ENCODE measurements at regions not wholly inside any gene's neighbourhood (a gene's known extent, or its start where the extent isn't known, plus 50 kb on each side); places are given as distances from the start of the nearest gene placed in this dataset.
"Not testable (repeated sequence)": the region's sequence is repeated elsewhere in the genome, so short reads cannot be mapped to it uniquely, and the experiment has no call there.

- H3K36me3 Mint-ChIP-seq (ENCODE audit: low read depth, unreplicated experiment), result peaks cover 2% of the 10 kb centered on the region
- peaks cover 11% of the 10 kb centered on the region for H3K9me3 Mint-ChIP-seq (ENCODE audit: unreplicated experiment)
- no peak overlapping the region for H3K4me2 ChIP-seq (ENCODE audit: low read length)
- peaks cover 13% of the 10 kb centered on the region for H3K9me3 ChIP-seq (ENCODE audit: insufficient read depth, low read depth, low read length)
- no peaks in the 10 kb centered on the region for H4K20me1 ChIP-seq (ENCODE audit: insufficient read depth, low read length)
- no peaks in the 10 kb centered on the region for H3K27me3 ChIP-seq (ENCODE audit: insufficient read depth, low read length)
- no peak overlapping the region for H2AFZ ChIP-seq (ENCODE audit: low read depth, low read length)
- H3K27ac Mint-ChIP-seq (ENCODE audit: unreplicated experiment), result no peak overlapping the region
- DNase-seq (ENCODE audit: low read depth), result no peak
- no peaks in the 10 kb centered on the region for H3K27me3 Mint-ChIP-seq (ENCODE audit: low read depth, unreplicated experiment)
- no peak overlapping the region for H3K4me3 ChIP-seq (ENCODE audit: insufficient read depth, low read depth, low read length)
- no peaks in the 10 kb centered on the region for H3K4me1 ChIP-seq (ENCODE audit: insufficient read depth, low read length)
- H3K4me1 Mint-ChIP-seq (ENCODE audit: low read depth, unreplicated experiment), result peaks cover 8% of the 10 kb centered on the region
- no peaks in the 10 kb centered on the region for H3K79me2 ChIP-seq (ENCODE audit: insufficient read depth, low read length)
- no peak overlapping the region for H3K9ac ChIP-seq (ENCODE audit: low read length)
- no peak for FAIRE-seq
- TF ChIP-seq, protein P1, sequence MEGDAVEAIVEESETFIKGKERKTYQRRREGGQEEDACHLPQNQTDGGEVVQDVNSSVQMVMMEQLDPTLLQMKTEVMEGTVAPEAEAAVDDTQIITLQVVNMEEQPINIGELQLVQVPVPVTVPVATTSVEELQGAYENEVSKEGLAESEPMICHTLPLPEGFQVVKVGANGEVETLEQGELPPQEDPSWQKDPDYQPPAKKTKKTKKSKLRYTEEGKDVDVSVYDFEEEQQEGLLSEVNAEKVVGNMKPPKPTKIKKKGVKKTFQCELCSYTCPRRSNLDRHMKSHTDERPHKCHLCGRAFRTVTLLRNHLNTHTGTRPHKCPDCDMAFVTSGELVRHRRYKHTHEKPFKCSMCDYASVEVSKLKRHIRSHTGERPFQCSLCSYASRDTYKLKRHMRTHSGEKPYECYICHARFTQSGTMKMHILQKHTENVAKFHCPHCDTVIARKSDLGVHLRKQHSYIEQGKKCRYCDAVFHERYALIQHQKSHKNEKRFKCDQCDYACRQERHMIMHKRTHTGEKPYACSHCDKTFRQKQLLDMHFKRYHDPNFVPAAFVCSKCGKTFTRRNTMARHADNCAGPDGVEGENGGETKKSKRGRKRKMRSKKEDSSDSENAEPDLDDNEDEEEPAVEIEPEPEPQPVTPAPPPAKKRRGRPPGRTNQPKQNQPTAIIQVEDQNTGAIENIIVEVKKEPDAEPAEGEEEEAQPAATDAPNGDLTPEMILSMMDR (IDR thresholded peaks at IDR 0.05; ENCODE audit: insufficient read depth, low read depth, low read length), result no peak
- TF ChIP-seq EZH2 (IDR thresholded peaks at IDR 0.05; ENCODE audit: insufficient read depth, low read length), result no peak
- no peak overlapping the region for H3K27ac ChIP-seq (ENCODE audit: low read depth, low read length)
- H3K36me3 ChIP-seq (ENCODE audit: insufficient read depth, low read length), result no peaks in the 10 kb centered on the region
- H3K4me3 Mint-ChIP-seq (ENCODE audit: unreplicated experiment), result no peak overlapping the region
Measured at GRCh38 chr5:17336054-17336453, 118.6 kb downstream of the BASP1 start.

DNA sequence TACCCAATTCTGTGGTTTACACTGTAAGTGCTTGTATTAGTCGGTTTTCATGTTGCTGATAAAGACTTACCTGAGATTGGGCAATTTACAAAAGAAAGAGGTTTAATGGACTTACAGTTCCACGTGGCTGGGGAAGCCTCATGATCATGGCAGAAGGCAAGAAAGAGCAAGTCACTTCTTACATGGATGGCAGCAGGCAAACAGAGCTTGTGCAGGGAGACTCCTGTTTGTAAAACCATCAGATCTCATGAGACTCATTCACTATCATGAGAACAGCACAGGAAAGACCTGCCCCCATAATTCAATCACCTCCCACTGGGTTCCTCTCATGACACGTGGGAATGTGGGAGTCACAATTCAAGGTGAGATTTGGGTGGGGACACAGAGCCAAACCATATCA, 119.3 kb downstream of the BASP1 start:
- H3K4me3 Mint-ChIP-seq (ENCODE audit: unreplicated experiment); H3K27ac ChIP-seq (ENCODE audit: low read depth, low read length); H3K4me1 ChIP-seq (ENCODE audit: insufficient read depth, low read length); H3K27ac Mint-ChIP-seq (ENCODE audit: unreplicated experiment); H2AFZ ChIP-seq (ENCODE audit: low read depth, low read length); DNase-seq (ENCODE audit: low read depth); H3K9ac ChIP-seq (ENCODE audit: low read length); FAIRE-seq; H3K27me3 ChIP-seq (ENCODE audit: insufficient read depth, low read length); H4K20me1 ChIP-seq (ENCODE audit: insufficient read depth, low read length); H3K4me2 ChIP-seq (ENCODE audit: low read length); H3K27me3 Mint-ChIP-seq (ENCODE audit: low read depth, unreplicated experiment); H3K4me1 Mint-ChIP-seq (ENCODE audit: low read depth, unreplicated experiment); H3K4me3 ChIP-seq (ENCODE audit: insufficient read depth, low read depth, low read length); H3K36me3 Mint-ChIP-seq (ENCODE audit: low read depth, unreplicated experiment); H3K79me2 ChIP-seq (ENCODE audit: insufficient read depth, low read length); H3K36me3 ChIP-seq (ENCODE audit: insufficient read depth, low read length): not testable (repeated sequence)
- peaks cover 13% of the 10 kb centered on the region for H3K9me3 ChIP-seq (ENCODE audit: insufficient read depth, low read depth, low read length)
- H3K9me3 Mint-ChIP-seq (ENCODE audit: unreplicated experiment), result peaks cover 11% of the 10 kb centered on the region

DNA sequence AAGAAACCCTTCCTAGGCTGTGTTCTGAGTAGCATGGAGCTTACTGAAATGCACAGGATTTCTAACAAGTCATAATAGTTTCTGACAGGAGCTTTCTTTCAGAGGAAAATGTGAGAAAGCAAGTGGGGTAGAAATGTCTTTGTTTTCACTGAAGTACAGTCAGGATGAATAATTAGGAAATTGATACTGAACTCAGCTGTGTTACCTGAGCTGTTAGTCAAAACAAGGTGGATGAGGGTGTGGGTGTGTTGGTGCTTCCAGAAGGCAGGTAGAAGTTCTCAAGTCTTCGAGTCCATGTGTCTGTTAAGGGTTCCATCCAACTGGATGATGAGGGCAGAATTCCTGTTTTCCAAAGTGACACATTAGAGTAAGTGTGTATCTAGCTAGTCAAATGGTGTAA, 122.4 kb downstream of the BASP1 start:
- Mint-ChIP-seq H3K27ac (ENCODE audit: unreplicated experiment) (no peak overlapping the region), H3K27me3 (ENCODE audit: low read depth, unreplicated experiment) (no peaks in the 10 kb centered on the region), H3K4me3 (ENCODE audit: unreplicated experiment) (no peak overlapping the region), H3K36me3 (ENCODE audit: low read depth, unreplicated experiment) (peaks cover 2% of the 10 kb centered on the region), H3K9me3 (ENCODE audit: unreplicated experiment) (peaks cover 8% of the 10 kb centered on the region), H3K4me1 (ENCODE audit: low read depth, unreplicated experiment) (peaks cover 8% of the 10 kb centered on the region)
- H2AFZ ChIP-seq (ENCODE audit: low read depth, low read length), result no peak overlapping the region
- DNase-seq (ENCODE audit: low read depth), result no peak
- no peak for FAIRE-seq
- no peak overlapping the region for H3K4me2 ChIP-seq (ENCODE audit: low read length)
- no peaks in the 10 kb centered on the region for H3K4me1 ChIP-seq (ENCODE audit: insufficient read depth, low read length)
- H3K9ac ChIP-seq (ENCODE audit: low read length), result no peak overlapping the region
- H3K79me2 ChIP-seq (ENCODE audit: insufficient read depth, low read length), result no peaks in the 10 kb centered on the region
- no peak for TF ChIP-seq EZH2 (IDR thresholded peaks at IDR 0.05; ENCODE audit: insufficient read depth, low read length)
- TF ChIP-seq, protein P1 (IDR thresholded peaks at IDR 0.05; ENCODE audit: insufficient read depth, low read depth, low read length), result no peak
- no peak overlapping the region for H3K27ac ChIP-seq (ENCODE audit: low read depth, low read length)
- no peak overlapping the region for H3K4me3 ChIP-seq (ENCODE audit: insufficient read depth, low read depth, low read length)
- H4K20me1 ChIP-seq (ENCODE audit: insufficient read depth, low read length), result no peaks in the 10 kb centered on the region
- H3K27me3 ChIP-seq (ENCODE audit: insufficient read depth, low read length), result no peaks in the 10 kb centered on the region
- H3K36me3 ChIP-seq (ENCODE audit: insufficient read depth, low read length), result no peaks in the 10 kb centered on the region
- H3K9me3 ChIP-seq (ENCODE audit: insufficient read depth, low read depth, low read length), result peaks cover 13% of the 10 kb centered on the region

All from astrocyte (in vitro differentiated cells and primary cell).